SJCRH30 (cell line): ENCODE measurements at regions not wholly inside any gene's neighbourhood (a gene's known extent, or its start where the extent isn't known, plus 50 kb on each side); places are given as distances from the start of the nearest gene placed in this dataset.

Experiments
- DNase-seq, 2 experiments: peaks; one replicate each; pipeline ENCODE4 v3.0.0-alpha.2; 2015 to 2020
- H3K27ac ChIP-seq: fragments of 250-450 bp; sonication (Bioruptor Pico); 2 replicates; pipeline ENCODE4 v1.5.1; 2020; ENCODE audit warnings: mild to moderate bottlenecking, moderate library complexity
- H3K27me3 ChIP-seq: fragments of 250-450 bp; sonication (Bioruptor Pico); 2 replicates; pipeline ENCODE4 v1.5.1; 2020; ENCODE audit warnings: mild to moderate bottlenecking, moderate library complexity
- H3K36me3 ChIP-seq: fragments of 250-450 bp; sonication (Bioruptor Pico); 2 replicates; pipeline ENCODE4 v1.5.1; 2020; ENCODE audit warnings: mild to moderate bottlenecking, moderate library complexity
- H3K4me1 ChIP-seq: fragments of 250-450 bp; sonication (Bioruptor Pico); 2 replicates; pipeline ENCODE4 v1.5.1; 2020; ENCODE audit warnings: mild to moderate bottlenecking, moderate library complexity
- H3K4me3 ChIP-seq: fragments of 250-450 bp; sonication (Bioruptor Pico); 2 replicates; pipeline ENCODE4 v1.5.1; 2020; ENCODE audit warnings: mild to moderate bottlenecking, moderate library complexity
- H3K9me3 ChIP-seq: fragments of 250-450 bp; sonication (Bioruptor Pico); replicated peaks from 2 replicates; pipeline ENCODE4 v1.5.1; 2020; ENCODE audit warnings: mild to moderate bottlenecking, moderate library complexity

GRCh38 chr12:46884362-46884761, 58.6 kb upstream of the SLC38A4 start:
- Histone ChIP-seq H3K4me3 (no peak overlapping the region), H3K9me3 (0 out of 2 replicates have a peak, but pooled peaks cover 7% of the 10 kb centered on the region), H3K27ac (no peak overlapping the region), H3K36me3 (no peaks in the 10 kb centered on the region), H3K27me3 (no peaks in the 10 kb centered on the region), H3K4me1 (peaks cover 7% of the 10 kb centered on the region)
- DNase-seq, result no peak

- H3K9me3 ChIP-seq, result peaks cover 8% of the 10 kb centered on the region; the same call in 1 of the 2 replicates
- peaks cover 7% of the 10 kb centered on the region for H3K4me1 ChIP-seq
- H3K36me3 ChIP-seq, result no peaks in the 10 kb centered on the region
- H3K27me3 ChIP-seq, result no peaks in the 10 kb centered on the region
- no peak overlapping the region for H3K4me3 ChIP-seq
- H3K27ac ChIP-seq, result 0 out of 2 replicates have a peak overlapping the region, but pooled peaks have one; percentile 1
- DNase-seq, result peak; percentile 43 to 57
Measured at GRCh38 chr12:46886541-46887041, 60.8 kb upstream of the SLC38A4 start.

DNA sequence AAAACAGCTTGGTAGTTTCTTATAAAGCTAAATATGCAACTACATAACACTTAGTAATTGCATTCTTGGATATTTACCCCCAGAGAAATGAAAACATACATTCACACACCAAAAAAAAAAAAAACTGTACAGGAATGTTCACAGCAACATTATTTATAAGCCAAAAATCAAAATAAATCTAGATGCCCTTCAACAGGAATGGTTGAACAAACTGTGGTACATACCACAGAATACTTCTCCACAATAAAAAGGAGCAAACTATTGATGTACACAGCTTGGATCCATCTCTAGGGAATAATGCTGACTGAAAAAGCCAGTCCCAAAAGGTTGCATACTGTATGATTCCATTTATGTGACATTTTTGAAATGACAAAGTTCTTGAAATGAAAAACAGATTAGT, 62.1 kb upstream of the SLC38A4 start:
- no peak overlapping the region for H3K4me3 ChIP-seq
- peaks cover 4% of the 10 kb centered on the region; the same call in 1 of the 2 replicates for H3K9me3 ChIP-seq
- H3K27me3 ChIP-seq, result no peaks in the 10 kb centered on the region
- peaks cover 14% of the 10 kb centered on the region for H3K4me1 ChIP-seq
- DNase-seq, result no peak
- H3K36me3 ChIP-seq, result no peaks in the 10 kb centered on the region
- H3K27ac ChIP-seq, result no peak overlapping the region

DNA sequence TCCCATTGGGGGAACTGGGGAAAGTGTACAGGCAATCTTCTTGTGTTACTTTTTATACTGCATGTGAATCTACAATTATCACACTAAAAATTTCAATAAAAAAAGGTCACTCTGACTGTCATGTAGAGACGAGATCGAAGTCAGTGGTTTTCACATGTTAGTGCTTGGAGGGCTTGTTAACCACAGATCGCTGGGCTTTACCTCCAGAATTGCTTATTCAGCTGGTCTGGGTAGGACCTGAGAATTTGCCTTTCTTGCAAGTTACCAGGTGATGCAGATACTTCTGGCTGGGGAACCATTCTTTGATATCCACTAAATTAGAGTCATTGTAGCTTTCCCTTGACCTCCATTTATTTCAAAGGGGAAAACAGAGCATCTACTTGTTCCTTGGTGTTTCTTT, 62.8 kb upstream of the SLC38A4 start:
- H3K27ac ChIP-seq, result no peak overlapping the region
- DNase-seq, result no peak

DNA sequence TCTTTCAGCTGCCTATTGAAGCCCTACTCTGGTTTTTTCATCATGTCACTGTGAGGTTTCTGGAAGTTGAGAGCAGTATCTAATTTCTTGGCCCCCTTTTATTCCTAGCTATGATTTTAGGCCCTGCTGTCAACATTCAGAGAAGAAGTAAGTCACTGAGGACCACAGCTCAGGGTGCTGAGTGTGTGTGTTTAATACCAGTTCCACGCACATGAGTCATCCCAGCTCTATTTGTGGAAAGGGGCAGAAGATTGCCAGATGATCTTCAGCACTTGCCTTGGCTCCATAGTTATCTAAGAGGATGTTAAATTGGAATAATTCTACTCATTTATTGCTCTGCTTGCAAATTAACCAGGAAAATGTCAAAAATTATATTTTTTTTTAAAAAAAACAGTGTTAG, 65.5 kb upstream of the SLC38A4 start:
- no peaks in the 10 kb centered on the region for H3K27me3 ChIP-seq
- peaks cover 24% of the 10 kb centered on the region for H3K4me1 ChIP-seq
- peaks cover 4% of the 10 kb centered on the region; the same call in 1 of the 2 replicates for H3K9me3 ChIP-seq
- no peak overlapping the region for H3K27ac ChIP-seq
- no peak overlapping the region for H3K4me3 ChIP-seq
- DNase-seq, result no peak
- H3K36me3 ChIP-seq, result no peaks in the 10 kb centered on the region

More for the DNA sequence above, 62.8 kb upstream of the SLC38A4 start:
- peaks cover 4% of the 10 kb centered on the region; the same call in 1 of the 2 replicates for H3K9me3 ChIP-seq
- no peak overlapping the region for H3K4me3 ChIP-seq
- peaks cover 21% of the 10 kb centered on the region for H3K4me1 ChIP-seq
- H3K36me3 ChIP-seq, result no peaks in the 10 kb centered on the region
- no peaks in the 10 kb centered on the region for H3K27me3 ChIP-seq

GRCh38 chr12:46892034-46892705, 66.4 kb upstream of the SLC38A4 start:
- no peaks in the 10 kb centered on the region for H3K27me3 ChIP-seq
- H3K27ac ChIP-seq, result no peak overlapping the region
- H3K9me3 ChIP-seq, result peaks cover 4% of the 10 kb centered on the region; the same call in 1 of the 2 replicates
- no peak for DNase-seq
- peaks cover 18% of the 10 kb centered on the region for H3K4me1 ChIP-seq
- no peak overlapping the region for H3K4me3 ChIP-seq
- no peaks in the 10 kb centered on the region for H3K36me3 ChIP-seq

- Histone ChIP-seq H3K27me3 (no peaks in the 10 kb centered on the region), H3K4me3 (no peak overlapping the region), H3K9me3 (peaks cover 4% of the 10 kb centered on the region; the same call in 1 of the 2 replicates), H3K36me3 (no peaks in the 10 kb centered on the region), H3K4me1 (peaks cover 17% of the 10 kb centered on the region), H3K27ac (no peak overlapping the region)
- no peak for DNase-seq
Measured at GRCh38 chr12:46892887-46893286, 67.1 kb upstream of the SLC38A4 start.

GRCh38 chr12:46893434-46893833, 67.6 kb upstream of the SLC38A4 start:
- Histone ChIP-seq H3K27me3 (no peaks in the 10 kb centered on the region), H3K36me3 (no peaks in the 10 kb centered on the region), H3K9me3 (peaks cover 4% of the 10 kb centered on the region; the same call in 1 of the 2 replicates), H3K4me1 (peaks cover 17% of the 10 kb centered on the region), H3K27ac (no peak overlapping the region), H3K4me3 (no peak overlapping the region)
- DNase-seq, result peak; percentile 25 to 57

DNA sequence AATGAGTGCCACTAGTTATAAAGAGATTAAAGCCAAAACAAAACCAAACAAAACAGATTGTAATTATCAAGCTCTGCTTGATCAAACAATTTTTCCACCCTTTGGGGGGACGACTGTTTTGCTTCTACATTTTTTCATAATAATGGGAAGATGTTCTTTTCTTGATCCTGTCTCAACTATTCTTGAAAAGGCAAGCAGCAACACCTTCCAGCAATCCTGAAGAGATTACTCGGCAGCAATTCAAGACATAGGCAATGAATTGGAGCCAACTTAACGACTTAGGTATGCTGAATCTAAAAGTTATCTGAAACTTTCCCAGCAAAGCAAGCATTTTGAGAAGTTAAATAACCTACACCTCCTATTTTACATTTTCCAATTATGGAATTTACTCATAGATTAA, 69.9 kb upstream of the SLC38A4 start:
- Histone ChIP-seq H3K27me3 (no peaks in the 10 kb centered on the region), H3K27ac (no peak overlapping the region), H3K4me3 (no peak overlapping the region), H3K36me3 (no peaks in the 10 kb centered on the region), H3K4me1 (peaks cover 17% of the 10 kb centered on the region), H3K9me3 (no peaks in the 10 kb centered on the region; the same call in 1 of the 2 replicates)
- DNase-seq, result no peak

GRCh38 chr12:46896680-46897079, 70.9 kb upstream of the SLC38A4 start:
- Histone ChIP-seq H3K4me1 (peaks cover 17% of the 10 kb centered on the region), H3K36me3 (no peaks in the 10 kb centered on the region), H3K27me3 (no peaks in the 10 kb centered on the region), H3K4me3 (no peak overlapping the region), H3K9me3 (no peaks in the 10 kb centered on the region; the same call in 1 of the 2 replicates), H3K27ac (no peak overlapping the region)
- DNase-seq, result no peak

GRCh38 chr12:46898152-46898931, 72.5 kb upstream of the SLC38A4 start:
- no peak for DNase-seq

DNA sequence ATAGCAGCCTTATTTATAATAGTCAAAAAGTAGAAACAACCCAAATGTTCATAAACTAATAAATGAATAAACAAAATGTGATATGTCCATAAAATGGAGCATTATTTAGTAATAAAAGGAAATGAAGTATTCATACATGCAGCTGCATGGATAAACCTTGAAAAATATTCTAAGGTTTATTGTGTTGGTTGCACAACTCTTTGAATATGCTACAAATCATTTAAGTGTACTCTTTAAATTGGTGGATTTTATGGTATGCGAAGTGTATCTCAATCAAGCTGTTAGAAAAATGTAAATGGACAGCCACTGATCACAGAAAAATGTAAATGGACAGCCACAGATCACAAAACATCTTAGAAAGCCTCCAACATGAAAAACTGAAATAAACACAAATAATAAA, 73.2 kb upstream of the SLC38A4 start:
- Histone ChIP-seq H3K9me3 (no peaks in the 10 kb centered on the region; the same call in 1 of the 2 replicates), H3K36me3 (no peaks in the 10 kb centered on the region), H3K4me3 (no peak overlapping the region), H3K27me3 (no peaks in the 10 kb centered on the region), H3K4me1 (no peaks in the 10 kb centered on the region), H3K27ac (no peak overlapping the region)
- no peak for DNase-seq

More at GRCh38 chr12:46898152-46898931, 72.5 kb upstream of the SLC38A4 start:
- Histone ChIP-seq H3K9me3 (no peaks in the 10 kb centered on the region; the same call in 1 of the 2 replicates), H3K27ac (no peak overlapping the region), H3K36me3 (no peaks in the 10 kb centered on the region), H3K27me3 (no peaks in the 10 kb centered on the region), H3K4me1 (peaks cover 5% of the 10 kb centered on the region), H3K4me3 (no peak overlapping the region)

DNA sequence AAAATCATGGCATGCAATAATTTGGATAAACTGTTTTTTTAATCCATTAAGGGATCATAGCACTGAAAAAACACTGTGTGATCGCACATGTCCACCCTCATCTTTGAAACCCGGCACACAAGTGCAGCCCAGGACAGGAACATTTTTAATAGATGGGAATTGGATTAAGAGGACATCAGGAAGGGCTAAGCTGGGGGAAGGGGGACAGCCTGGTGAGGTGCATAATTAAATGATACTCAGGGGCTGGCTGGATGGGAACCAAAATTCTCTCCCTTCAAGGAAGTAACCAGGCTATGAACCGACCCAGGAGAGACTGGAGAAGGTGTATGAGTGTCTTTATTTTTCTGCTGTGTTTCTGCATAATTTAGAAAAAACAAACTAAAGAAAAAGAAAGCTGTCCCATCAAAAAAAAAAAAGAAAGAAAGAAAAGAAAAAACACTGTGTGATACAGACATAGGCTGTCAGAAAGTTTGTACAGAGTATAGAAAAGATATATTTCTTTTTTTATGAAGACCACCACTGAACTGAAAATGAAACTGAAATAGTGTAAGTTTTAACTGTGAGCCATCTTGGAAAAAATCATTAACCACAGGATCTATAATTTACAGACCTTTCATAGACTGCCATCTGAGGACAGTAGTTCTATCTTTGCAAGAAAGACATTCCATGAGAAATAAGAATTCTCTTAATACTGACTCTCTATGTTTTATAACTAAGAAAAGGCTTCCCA, 75.1 kb upstream of the SLC38A4 start:
- no peak for DNase-seq
- no peaks in the 10 kb centered on the region; the same call in 1 of the 2 replicates for H3K4me1 ChIP-seq
- H3K27me3 ChIP-seq, result no peaks in the 10 kb centered on the region
- no peaks in the 10 kb centered on the region for H3K36me3 ChIP-seq
- H3K9me3 ChIP-seq, result no peaks in the 10 kb centered on the region
- no peak overlapping the region for H3K4me3 ChIP-seq
- H3K27ac ChIP-seq, result no peak overlapping the region

DNA sequence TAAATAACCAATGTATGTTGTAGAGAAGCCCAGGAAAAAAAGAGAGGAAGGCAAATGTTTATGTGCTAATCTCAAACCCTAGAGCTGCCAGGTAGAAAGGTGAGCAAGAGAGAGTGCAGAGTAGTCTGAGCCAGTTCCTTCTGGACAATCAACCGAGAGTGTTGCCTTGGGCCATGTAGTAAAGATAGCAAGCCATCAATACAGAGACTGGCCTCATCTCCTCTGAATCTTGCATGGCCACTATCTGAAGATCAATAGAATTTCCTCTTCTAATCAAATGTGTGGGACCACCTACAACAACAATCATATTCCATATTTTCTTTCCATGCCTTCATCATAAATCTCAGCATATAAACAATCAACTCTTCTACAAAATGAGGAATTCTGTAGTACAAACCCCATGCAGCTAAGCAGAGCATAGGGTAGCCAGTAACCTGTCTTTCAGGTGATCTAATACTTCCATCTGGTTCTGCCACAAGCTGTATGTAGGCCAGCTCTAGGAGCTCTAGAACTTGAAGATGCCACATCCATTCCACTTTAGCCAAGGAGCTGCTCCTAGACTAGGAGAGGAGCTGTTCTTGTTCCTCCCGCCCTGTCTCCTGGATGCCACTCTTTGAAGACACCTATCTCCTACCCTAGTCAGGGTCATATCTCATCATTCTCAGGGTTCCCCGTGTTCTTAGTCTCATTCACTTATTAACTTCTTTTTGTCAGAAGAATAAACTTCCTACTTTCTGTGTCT, 75.8 kb upstream of the SLC38A4 start:
- DNase-seq, result no peak
- Histone ChIP-seq H3K27ac (no peak overlapping the region), H3K4me3 (no peak overlapping the region), H3K36me3 (no peaks in the 10 kb centered on the region), H3K27me3 (no peaks in the 10 kb centered on the region), H3K9me3 (no peaks in the 10 kb centered on the region), H3K4me1 (no peaks in the 10 kb centered on the region; the same call in 1 of the 2 replicates)
